Inflammatory macrophage (primary cell): ENCODE measurements at regions not wholly inside any gene's neighbourhood (a gene's known extent, or its start where the extent isn't known, plus 50 kb on each side); places are given as distances from the start of the nearest gene placed in this dataset.

Experiments
- DNase-seq, 2 donors: peaks; one replicate each; pipeline ENCODE4 v3.0.0-alpha.2; 2020 to 2022

GRCh38 chr4:117326091-117326490 lies 240.7 kb upstream of the TRAM1L1 start:
- no peak for DNase-seq

GRCh38 chr4:117327491-117327890 lies 242.1 kb upstream of the TRAM1L1 start:
- no peak for DNase-seq

- DNase-seq, result no peak
These were observed 243.0 kb upstream of the TRAM1L1 start for GRCh38 chr4:117328333-117328732.

GRCh38 chr4:117331817-117332216 lies 246.4 kb upstream of the TRAM1L1 start:
- no peak for DNase-seq

- DNase-seq, result no peak
These were observed 249.2 kb upstream of the TRAM1L1 start for GRCh38 chr4:117334451-117335188.

GRCh38 chr4:117357437-117357836 lies 272.1 kb upstream of the TRAM1L1 start:
- no peak for DNase-seq

- no peak for DNase-seq
These were observed 272.5 kb upstream of the TRAM1L1 start for GRCh38 chr4:117357866-117358265.

GRCh38 chr4:117370944-117371668 lies 285.7 kb upstream of the TRAM1L1 start:
- no peak for DNase-seq

GRCh38 chr4:117375101-117375500 lies 289.7 kb upstream of the TRAM1L1 start:
- no peak for DNase-seq

GRCh38 chr4:117376692-117377091 lies 291.3 kb upstream of the TRAM1L1 start:
- DNase-seq, result no peak

GRCh38 chr4:117378942-117379341 lies 293.6 kb upstream of the TRAM1L1 start:
- DNase-seq, result no peak

- DNase-seq, result no peak
These were observed 298.1 kb upstream of the TRAM1L1 start for GRCh38 chr4:117383468-117383867.

GRCh38 chr4:117385526-117385925 lies 300.1 kb upstream of the TRAM1L1 start:
- no peak for DNase-seq

- no peak for DNase-seq
These were observed 301.7 kb upstream of the TRAM1L1 start for GRCh38 chr4:117387072-117387471.

GRCh38 chr4:117400039-117400835 lies 314.9 kb upstream of the TRAM1L1 start:
- DNase-seq, result no peak

GRCh38 chr4:117412661-117413060 lies 327.3 kb upstream of the TRAM1L1 start:
- no peak for DNase-seq

- DNase-seq, result no peak
These were observed 332.5 kb upstream of the TRAM1L1 start for GRCh38 chr4:117417856-117418255.

- DNase-seq, result no peak
These were observed 335.6 kb upstream of the TRAM1L1 start for GRCh38 chr4:117420948-117421347.

- no peak for DNase-seq
These were observed 336.3 kb upstream of the TRAM1L1 start for GRCh38 chr4:117421706-117422105.

- no peak for DNase-seq
These were observed 336.9 kb upstream of the TRAM1L1 start for GRCh38 chr4:117422297-117422696.

- no peak for DNase-seq
These were observed 340.3 kb upstream of the TRAM1L1 start for GRCh38 chr4:117425636-117426035.

GRCh38 chr4:117428536-117428935 lies 343.2 kb upstream of the TRAM1L1 start:
- no peak for DNase-seq

- DNase-seq, result no peak
These were observed 343.7 kb upstream of the TRAM1L1 start for GRCh38 chr4:117429061-117429460.
